ENCODE measurements at regions not wholly inside any gene's neighbourhood (a gene's known extent, or its start where the extent isn't known, plus 50 kb on each side); places are given as distances from the start of the nearest gene placed in this dataset.
"Not testable (repeated sequence)": the region's sequence is repeated elsewhere in the genome, so short reads cannot be mapped to it uniquely, and the experiment has no call there.

DNA sequence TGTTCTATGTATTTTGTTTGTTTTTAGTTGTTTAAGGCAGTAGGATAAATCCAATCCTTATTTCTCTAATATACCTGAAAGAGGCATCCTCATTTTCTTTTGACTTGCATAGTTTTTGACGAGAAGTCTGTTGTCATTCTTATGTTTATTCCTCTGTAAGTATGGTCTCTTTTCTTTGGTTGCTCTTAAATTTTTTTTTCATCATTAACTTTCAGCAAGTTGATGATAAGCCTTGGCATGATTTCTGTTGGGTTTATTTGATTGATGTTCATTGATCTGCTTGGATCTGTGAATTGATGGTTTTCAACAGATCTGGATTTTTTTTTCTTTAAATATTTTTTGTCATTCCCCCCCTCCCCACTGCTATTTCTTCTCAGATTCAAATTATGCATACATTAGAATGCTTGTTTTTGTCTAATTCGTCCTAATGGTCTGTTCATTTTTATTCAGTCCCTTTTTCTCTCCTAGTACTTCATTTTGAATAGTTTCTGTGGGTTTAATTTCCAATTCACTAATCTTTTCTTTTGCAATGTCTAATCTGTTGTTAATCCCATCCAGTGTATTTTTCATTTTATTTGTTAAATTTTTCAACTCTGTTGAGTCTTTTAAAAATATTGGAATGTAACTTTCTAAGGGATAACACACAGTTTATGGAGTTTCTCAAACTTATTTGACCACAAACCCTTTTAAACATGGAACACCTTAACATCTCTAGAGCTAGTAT lies 495.9 kb downstream of the CSNK1G3 start:
- DNase-seq (ENCODE audit: low read depth in 4 of 4, low spot score in 3 of 4), result no peak

- DNase-seq (ENCODE audit: low read depth in 4 of 4, low spot score in 3 of 4), result no peak
These were observed 489.1 kb downstream of the CSNK1G3 start for GRCh38 chr5:124001036-124001615.

GRCh38 chr5:124000538-124000937 lies 488.6 kb downstream of the CSNK1G3 start:
- no peak for DNase-seq (ENCODE audit: low read depth in 4 of 4, low spot score in 3 of 4)

DNA sequence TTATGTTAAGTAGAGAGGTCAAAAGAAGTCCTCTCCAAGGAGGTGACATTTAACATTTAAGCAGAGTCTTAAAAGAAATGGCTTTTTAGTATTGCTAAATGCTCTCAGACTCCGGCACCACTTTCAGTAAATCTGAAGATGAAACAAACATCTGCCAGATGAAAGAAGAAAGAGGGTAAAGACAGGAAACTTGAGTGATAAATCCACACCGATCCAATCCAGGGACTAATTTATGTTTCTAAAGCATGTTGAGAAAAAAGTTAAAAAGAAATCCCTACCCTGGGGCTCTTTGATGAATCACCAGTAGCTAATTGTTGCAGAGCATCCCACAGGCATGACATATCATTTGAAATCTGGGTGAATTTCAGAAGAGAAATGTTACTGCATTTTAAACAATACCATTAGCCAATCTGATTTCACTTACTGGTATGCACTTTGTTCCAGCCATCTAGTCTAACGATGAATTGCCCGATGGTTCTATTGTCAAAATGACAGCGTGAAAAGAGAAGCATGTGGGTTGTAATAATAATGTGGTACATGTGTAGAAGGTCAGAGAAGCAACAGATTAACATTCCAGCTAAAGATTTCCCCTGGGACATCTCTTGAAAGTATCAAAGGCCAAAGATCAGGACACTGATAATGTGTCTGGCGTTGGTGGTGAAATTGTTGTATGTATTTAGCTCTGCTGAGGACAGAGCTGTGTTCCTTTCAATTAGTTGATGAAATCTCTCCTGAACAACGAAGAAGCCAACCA lies 485.7 kb downstream of the CSNK1G3 start:
- DNase-seq (ENCODE audit: low read depth in 4 of 4, low spot score in 3 of 4), result no peak

DNA sequence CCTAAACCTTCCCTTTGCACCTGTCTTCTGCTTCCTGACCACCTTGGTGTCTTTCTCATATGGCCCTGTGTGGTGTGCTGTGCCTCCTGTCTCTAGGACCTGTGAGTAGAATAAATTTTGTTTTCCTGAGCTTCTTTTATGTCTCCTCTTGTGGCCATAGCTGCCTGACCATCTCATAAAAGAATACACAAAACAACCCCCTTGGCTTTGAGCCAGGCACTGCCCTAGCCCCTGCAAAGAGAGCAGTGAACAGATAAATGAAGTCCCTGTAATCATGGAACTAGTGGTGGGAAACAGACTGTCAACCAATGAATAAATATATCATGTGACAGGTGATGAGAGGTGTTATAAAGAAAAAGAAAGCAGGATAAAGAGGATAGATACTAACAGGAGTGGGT lies 485.1 kb downstream of the CSNK1G3 start:
- DNase-seq (ENCODE audit: low read depth in 4 of 4, low spot score in 3 of 4), result no peak

- no peak for DNase-seq (ENCODE audit: low read depth in 4 of 4, low spot score in 3 of 4)
These were observed 480.7 kb downstream of the CSNK1G3 start for GRCh38 chr5:123992641-123993040.

- DNase-seq (ENCODE audit: low read depth in 4 of 4, low spot score in 3 of 4), result no peak
These were observed 476.0 kb downstream of the CSNK1G3 start for GRCh38 chr5:123987956-123988355.

- DNase-seq (ENCODE audit: low read depth in 4 of 4, low spot score in 3 of 4), result no peak
These were observed 464.5 kb downstream of the CSNK1G3 start for GRCh38 chr5:123976379-123977033.

- not testable (repeated sequence) for DNase-seq (ENCODE audit: low read depth in 4 of 4, low spot score in 3 of 4)
These were observed 463.5 kb downstream of the CSNK1G3 start for GRCh38 chr5:123975521-123975920.

DNA sequence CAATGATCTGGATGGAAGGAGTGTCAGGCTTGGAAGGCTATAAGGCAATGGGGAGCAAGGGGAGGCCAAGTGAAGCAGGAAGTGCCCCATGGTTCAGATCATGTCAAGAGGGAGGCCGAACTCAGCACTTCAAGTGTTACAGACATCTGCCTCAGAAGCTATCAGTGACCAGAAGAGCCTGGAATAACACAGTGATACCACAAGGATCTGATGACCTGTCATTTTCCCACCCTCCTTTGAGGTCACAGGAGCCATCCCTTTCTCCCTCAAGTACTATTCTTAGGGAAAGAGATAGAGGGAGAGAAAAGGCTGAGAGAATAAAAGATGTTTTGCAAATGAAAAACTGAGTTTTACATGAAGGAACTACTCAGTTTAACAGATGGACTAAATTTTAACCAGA lies 454.8 kb downstream of the CSNK1G3 start:
- DNase-seq (ENCODE audit: low read depth in 4 of 4, low spot score in 3 of 4), result no peak

DNA sequence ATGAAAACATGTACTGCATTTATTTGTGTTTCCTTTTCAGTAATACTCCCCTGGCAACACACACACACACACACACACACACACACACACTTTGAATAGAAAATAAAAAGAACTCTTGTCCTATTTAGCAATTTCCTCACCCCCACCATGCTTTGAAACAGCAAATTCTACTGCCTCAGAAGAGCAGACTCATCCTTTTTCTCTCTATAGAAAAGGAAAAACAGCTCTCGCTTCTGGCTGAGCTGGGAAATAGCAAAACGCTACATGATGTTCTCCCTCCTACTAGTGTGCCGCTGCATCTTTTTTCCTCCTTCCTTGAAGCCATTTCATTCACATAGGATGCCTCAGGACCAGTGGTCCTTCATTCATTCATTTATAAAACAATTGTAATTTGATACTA lies 453.6 kb downstream of the CSNK1G3 start:
- no peak for DNase-seq (ENCODE audit: low read depth in 4 of 4, low spot score in 3 of 4)

DNA sequence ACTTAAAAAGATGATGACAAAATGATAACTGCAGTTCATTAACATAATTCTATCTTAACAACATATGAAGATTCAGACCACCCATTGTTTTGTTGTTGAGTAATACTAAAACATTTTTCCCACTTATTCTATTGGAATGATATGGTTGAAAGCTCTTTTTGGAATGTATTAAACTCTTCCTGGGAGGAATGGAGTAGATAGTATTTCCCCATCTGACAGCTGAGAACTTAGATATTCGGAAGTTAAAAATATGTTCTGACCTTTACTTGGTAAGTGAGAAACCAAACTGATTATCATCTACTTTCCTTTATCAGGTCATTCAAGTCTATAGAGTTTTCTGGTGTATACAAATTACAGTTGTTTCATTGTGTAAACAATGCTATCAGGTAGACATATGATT lies 452.9 kb downstream of the CSNK1G3 start:
- no peak for DNase-seq (ENCODE audit: low read depth in 4 of 4, low spot score in 3 of 4)

DNA sequence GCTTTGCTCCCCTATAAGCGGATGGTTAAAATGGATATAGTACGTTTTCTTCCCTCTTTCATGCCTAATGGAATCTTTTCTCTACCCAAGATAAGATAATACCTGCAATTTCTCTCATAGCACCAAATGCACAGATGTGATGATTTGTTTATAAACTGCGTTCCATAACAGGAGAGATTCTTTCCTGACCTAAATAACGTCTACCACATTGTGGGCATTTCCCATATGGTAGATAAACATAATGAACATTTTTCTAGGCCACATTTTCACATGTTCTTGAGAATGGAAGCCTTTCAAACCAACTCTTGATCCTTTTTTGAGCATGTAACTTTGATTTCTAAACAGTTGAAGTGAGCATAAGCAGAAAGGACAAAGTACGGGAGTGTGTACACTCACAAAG lies 448.5 kb downstream of the CSNK1G3 start:
- no peak for DNase-seq (ENCODE audit: low read depth in 4 of 4, low spot score in 3 of 4)

- no peak for DNase-seq (ENCODE audit: low read depth in 4 of 4, low spot score in 3 of 4)
These were observed 439.6 kb downstream of the CSNK1G3 start for GRCh38 chr5:123951582-123951977.

- DNase-seq (ENCODE audit: low read depth in 4 of 4, low spot score in 3 of 4), result no peak
These were observed 439.0 kb downstream of the CSNK1G3 start for GRCh38 chr5:123950701-123951581.

DNA sequence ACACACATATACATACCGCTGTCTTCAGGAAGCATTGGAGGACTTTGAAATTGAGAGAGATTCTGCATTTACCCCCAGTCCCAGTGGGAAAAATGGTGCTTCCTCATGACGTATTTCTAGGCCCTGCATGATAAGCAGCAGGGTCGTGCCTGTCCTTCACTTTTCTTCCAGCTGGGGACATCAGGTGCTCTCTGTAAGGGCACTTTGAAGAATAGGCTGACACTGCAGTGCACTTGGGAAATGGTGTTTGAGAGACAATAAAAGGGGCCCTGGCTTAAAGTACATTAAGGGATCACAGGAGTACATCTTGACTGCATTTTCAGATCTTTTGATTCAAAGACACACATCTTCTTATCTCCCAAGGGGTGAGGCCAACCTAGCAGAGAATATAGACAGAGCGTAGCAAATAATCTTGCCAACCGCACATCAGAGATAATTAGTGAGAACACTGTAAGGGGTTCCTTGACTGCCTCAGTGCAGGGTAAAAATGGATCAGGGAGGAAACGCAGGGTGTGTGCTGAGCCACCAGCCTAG lies 437.9 kb downstream of the CSNK1G3 start:
- DNase-seq (ENCODE audit: low read depth in 4 of 4, low spot score in 3 of 4), result no peak

- DNase-seq (ENCODE audit: low read depth in 4 of 4, low spot score in 3 of 4), result no peak
These were observed 437.2 kb downstream of the CSNK1G3 start for GRCh38 chr5:123949043-123949804.

- no peak for DNase-seq (ENCODE audit: low read depth in 4 of 4, low spot score in 3 of 4)
These were observed 435.8 kb downstream of the CSNK1G3 start for GRCh38 chr5:123947797-123948196.

DNA sequence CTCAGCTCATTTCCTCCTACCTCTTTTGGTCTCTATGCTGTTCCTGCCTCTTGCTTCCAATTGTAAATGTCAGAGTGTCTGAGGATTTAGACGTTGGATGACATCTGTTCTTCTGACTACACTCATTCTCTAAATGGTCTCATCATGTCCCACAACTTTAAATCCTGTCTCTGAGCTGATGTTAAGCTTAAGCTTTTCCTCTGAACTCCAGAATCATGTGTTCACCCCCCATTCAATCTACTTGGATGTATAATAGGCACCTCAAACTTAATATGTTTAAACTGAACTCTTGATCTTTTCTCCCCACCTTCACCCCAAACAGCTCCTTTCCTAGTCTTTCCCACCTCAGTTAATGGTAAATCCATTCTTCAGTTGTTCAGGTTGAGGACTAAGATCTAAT lies 433.6 kb downstream of the CSNK1G3 start:
- DNase-seq (ENCODE audit: low read depth in 4 of 4, low spot score in 3 of 4), result no peak

All from right renal pelvis (tissue), 4 donors.